Loucy (cell line): ENCODE measurements at regions not wholly inside any gene's neighbourhood (a gene's known extent, or its start where the extent isn't known, plus 50 kb on each side); places are given as distances from the start of the nearest gene placed in this dataset.

Experiments
- H2AFZ ChIP-seq: fragments of 200-600 bp; sonication (generic); 2 replicates; pipeline ENCODE4 v1.6.0; 2016; ENCODE audit warnings: antibody characterized with exemption, mild to moderate bottlenecking, low read length, moderate library complexity
- H3F3A ChIP-seq: fragments of 200-600 bp; 2 replicates; pipeline ENCODE4 v1.6.0; 2016; ENCODE audit warnings: antibody characterized with exemption, low read depth, mild to moderate bottlenecking
- H3K27me3 ChIP-seq: fragments of 200-600 bp; sonication (generic); 2 replicates; pipeline ENCODE4 v1.6.1; 2014; ENCODE audit warnings: low read length, mild to moderate bottlenecking; ENCODE audit not compliant: insufficient read depth, poor library complexity, severe bottlenecking
- H3K36me3 ChIP-seq: fragments of 200-600 bp; sonication (generic); 2 replicates; pipeline ENCODE4 v1.6.1; 2016; ENCODE audit warnings: low read length; ENCODE audit not compliant: insufficient read depth
- H3K4me1 ChIP-seq: fragments of 200-600 bp; sonication (generic); 2 replicates; pipeline ENCODE4 v1.5.1; 2014; ENCODE audit warnings: low read length, mild to moderate bottlenecking; ENCODE audit not compliant: insufficient read depth, poor library complexity, severe bottlenecking
- H3K4me2 ChIP-seq: fragments of 200-600 bp; sonication (generic); 2 replicates; pipeline ENCODE4 v1.6.0; 2014; ENCODE audit warnings: antibody characterized with exemption, low read length, low read depth, mild to moderate bottlenecking; ENCODE audit not compliant: poor library complexity, severe bottlenecking
- H3K4me3 ChIP-seq: fragments of 200-600 bp; sonication (generic); 2 replicates; pipeline ENCODE4 v1.5.1; 2014; ENCODE audit warnings: low read length, mild to moderate bottlenecking, mixed read lengths; ENCODE audit not compliant: poor library complexity, severe bottlenecking
- H3K79me2 ChIP-seq: fragments of 200-600 bp; sonication (generic); 2 replicates; pipeline ENCODE4 v1.6.1; 2014; ENCODE audit warnings: low read length; ENCODE audit not compliant: insufficient read depth
- H3K9ac ChIP-seq: fragments of 200-600 bp; sonication (generic); 2 replicates; pipeline ENCODE4 v1.6.0; 2014; ENCODE audit warnings: mild to moderate bottlenecking, low read depth, low read length, moderate library complexity; ENCODE audit not compliant: poor library complexity, severe bottlenecking
- H3K9me2 ChIP-seq: fragments of 200-600 bp; sonication (generic); replicated peaks from 2 replicates; pipeline ENCODE4 v1.6.1; 2016; ENCODE audit warnings: low read depth, low read length, mixed read lengths
- H3K9me3 ChIP-seq: fragments of 200-600 bp; sonication (generic); 2 replicates; pipeline ENCODE4 v1.6.1; 2014; ENCODE audit warnings: mild to moderate bottlenecking, antibody characterized with exemption, low read length, low read depth; ENCODE audit not compliant: insufficient read depth
- H4K20me1 ChIP-seq: fragments of 200-600 bp; sonication (generic); 2 replicates; pipeline ENCODE4 v1.6.0; 2014; ENCODE audit warnings: antibody characterized with exemption, low read length, mild to moderate bottlenecking; ENCODE audit not compliant: insufficient read depth, poor library complexity, severe bottlenecking
- CTCF ChIP-seq: fragments of 200-600 bp; sonication (generic); conservative IDR thresholded peaks from 2 replicates; pipeline ENCODE4 v1.5.1; 2014; ENCODE audit warnings: mild to moderate bottlenecking, antibody characterized with exemption, low read length
- EZH2phosphoT487 ChIP-seq: fragments of 200-600 bp; IDR thresholded peaks from 2 replicates; pipeline ENCODE4 v1.6.1; 2018; ENCODE audit warnings: antibody characterized with exemption, mild to moderate bottlenecking, moderate library complexity, borderline replicate concordance

- Histone ChIP-seq H3K27me3 (no peaks in the 10 kb centered on the region), H4K20me1 (no peaks in the 10 kb centered on the region), H3K9ac (no peak overlapping the region)
Measured at GRCh38 chr13:109654341-109655205, 131.8 kb downstream of the IRS2 start.

DNA sequence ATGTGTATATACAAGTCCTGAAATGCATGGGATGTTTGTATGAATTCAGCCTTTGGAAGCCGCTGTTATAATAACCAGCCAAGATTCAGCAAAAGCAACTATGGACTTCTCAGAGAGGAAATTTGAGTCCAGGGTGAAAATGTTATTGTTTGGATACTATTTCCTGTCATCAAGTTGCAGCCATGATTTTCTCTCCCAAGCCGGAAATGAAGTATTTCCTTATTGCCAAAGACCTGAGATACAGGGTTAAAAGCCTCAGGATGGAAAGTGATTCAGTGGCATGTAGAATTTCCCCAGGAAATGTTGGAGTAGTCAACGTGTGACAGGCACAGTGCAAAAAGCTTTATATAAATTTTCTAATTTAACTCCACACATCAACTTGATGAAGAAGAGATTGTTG is 133.9 kb downstream of the IRS2 start:
- Histone ChIP-seq H3K4me1 (no peaks in the 10 kb centered on the region), H3K27me3 (no peaks in the 10 kb centered on the region), H3K36me3 (no peaks in the 10 kb centered on the region), H3K4me2 (no peak overlapping the region), H3K9me2 (no peaks in the 10 kb centered on the region), H3F3A (no peaks in the 10 kb centered on the region), H3K79me2 (no peaks in the 10 kb centered on the region), H4K20me1 (no peaks in the 10 kb centered on the region), H2AFZ (no peak overlapping the region), H3K4me3 (no peak overlapping the region), H3K9ac (no peak overlapping the region), H3K9me3 (no peaks in the 10 kb centered on the region)
- TF ChIP-seq EZH2phosphoT487 (no peak), CTCF (no peak)

More at GRCh38 chr13:109654341-109655205, 131.8 kb downstream of the IRS2 start:
- no peak overlapping the region for H2AFZ ChIP-seq
- H3K9me3 ChIP-seq = no peaks in the 10 kb centered on the region
- H3K79me2 ChIP-seq = no peaks in the 10 kb centered on the region
- no peaks in the 10 kb centered on the region for H3K4me1 ChIP-seq
- TF ChIP-seq EZH2phosphoT487 (no peak), CTCF (no peak)
- no peaks in the 10 kb centered on the region for H3K9me2 ChIP-seq
- H3K36me3 ChIP-seq = no peaks in the 10 kb centered on the region
- no peaks in the 10 kb centered on the region for H3F3A ChIP-seq
- H3K4me2 ChIP-seq = no peak overlapping the region
- no peak overlapping the region for H3K4me3 ChIP-seq

DNA sequence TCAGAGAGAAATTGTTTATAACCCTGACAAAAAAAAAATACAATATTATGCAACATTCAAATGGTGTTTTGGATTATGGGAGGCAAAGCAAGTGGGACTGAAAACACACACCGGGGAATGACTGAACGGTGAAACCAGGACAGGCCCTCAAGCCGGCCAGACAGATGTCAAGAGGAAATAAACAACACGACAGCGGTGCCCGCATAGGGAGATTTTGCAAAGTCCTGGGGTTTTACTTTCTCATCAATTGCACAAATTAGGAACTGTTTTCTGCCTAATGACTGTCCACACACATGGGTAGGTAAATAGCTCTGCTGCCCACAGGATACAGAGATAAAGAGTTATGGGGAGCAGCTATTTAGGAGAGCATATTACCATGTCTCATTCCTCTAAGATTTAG is 134.5 kb downstream of the IRS2 start:
- no peaks in the 10 kb centered on the region for H3K36me3 ChIP-seq
- H3K4me1 ChIP-seq = no peaks in the 10 kb centered on the region
- TF ChIP-seq EZH2phosphoT487 = no peak
- no peak for TF ChIP-seq CTCF
- no peak overlapping the region for H3K9ac ChIP-seq
- no peaks in the 10 kb centered on the region for H3K79me2 ChIP-seq
- H4K20me1 ChIP-seq = no peaks in the 10 kb centered on the region
- no peaks in the 10 kb centered on the region for H3F3A ChIP-seq
- no peak overlapping the region for H2AFZ ChIP-seq
- no peaks in the 10 kb centered on the region for H3K27me3 ChIP-seq
- no peaks in the 10 kb centered on the region for H3K9me3 ChIP-seq
- no peak overlapping the region for H3K4me3 ChIP-seq
- no peak overlapping the region for H3K4me2 ChIP-seq
- H3K9me2 ChIP-seq = no peaks in the 10 kb centered on the region
